Activated naive CD4-positive, alpha-beta T cell treated with anti-CD3 and anti-CD28 coated beads, Interleukin-2, amount 50 U/mL, for 24 hours (primary cell): ENCODE measurements at regions not wholly inside any gene's neighbourhood (a gene's known extent, or its start where the extent isn't known, plus 50 kb on each side); places are given as distances from the start of the nearest gene placed in this dataset.
"Not testable (repeated sequence)": the region's sequence is repeated elsewhere in the genome, so short reads cannot be mapped to it uniquely, and the experiment has no call there.

ENCODE experiments used
- H3K27ac Mint-ChIP-seq: one replicate; pipeline ENCODE4 v1.8.0; 2021; ENCODE audit warnings: mild to moderate bottlenecking, mixed read lengths
- H3K27me3 Mint-ChIP-seq: one replicate; pipeline ENCODE4 v1.8.0; 2021; ENCODE audit warnings: mixed read lengths
- H3K36me3 Mint-ChIP-seq: one replicate; pipeline ENCODE4 v1.8.0; 2021; ENCODE audit warnings: mixed read lengths
- H3K4me1 Mint-ChIP-seq: one replicate; pipeline ENCODE4 v1.8.0; 2021; ENCODE audit warnings: mixed read lengths
- H3K4me3 Mint-ChIP-seq: one replicate; pipeline ENCODE4 v1.8.0; 2021; ENCODE audit warnings: mild to moderate bottlenecking, mixed read lengths
- H3K9me3 Mint-ChIP-seq: one replicate; pipeline ENCODE4 v1.8.0; 2021; ENCODE audit warnings: mixed read lengths

DNA sequence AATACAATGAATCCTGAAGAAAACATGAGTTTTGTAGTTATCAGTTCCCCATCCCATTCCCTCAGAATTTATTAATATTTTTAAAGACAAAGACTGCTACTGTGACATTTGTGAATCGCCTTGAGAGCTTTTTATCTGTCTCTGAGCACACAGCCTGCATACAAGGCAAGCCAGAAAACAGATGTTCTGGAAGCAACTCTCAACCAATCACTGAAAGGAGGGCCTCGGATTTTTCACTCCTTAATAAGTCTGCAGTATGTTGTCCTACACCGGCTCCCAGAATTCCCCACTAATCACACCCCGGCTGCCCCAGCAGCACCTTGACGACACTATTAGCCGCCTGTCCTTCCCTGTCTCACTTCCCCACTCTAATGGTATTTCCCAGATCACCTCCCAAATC, 138.5 kb downstream of the ZNF621 start:
- peaks cover under 1% of the 10 kb centered on the region for H3K9me3 Mint-ChIP-seq
- H3K27me3 Mint-ChIP-seq = peaks cover 10% of the 10 kb centered on the region
- no peaks in the 10 kb centered on the region for H3K36me3 Mint-ChIP-seq
- H3K4me3 Mint-ChIP-seq = no peak overlapping the region
- no peak overlapping the region for H3K27ac Mint-ChIP-seq
- no peaks in the 10 kb centered on the region for H3K4me1 Mint-ChIP-seq

DNA sequence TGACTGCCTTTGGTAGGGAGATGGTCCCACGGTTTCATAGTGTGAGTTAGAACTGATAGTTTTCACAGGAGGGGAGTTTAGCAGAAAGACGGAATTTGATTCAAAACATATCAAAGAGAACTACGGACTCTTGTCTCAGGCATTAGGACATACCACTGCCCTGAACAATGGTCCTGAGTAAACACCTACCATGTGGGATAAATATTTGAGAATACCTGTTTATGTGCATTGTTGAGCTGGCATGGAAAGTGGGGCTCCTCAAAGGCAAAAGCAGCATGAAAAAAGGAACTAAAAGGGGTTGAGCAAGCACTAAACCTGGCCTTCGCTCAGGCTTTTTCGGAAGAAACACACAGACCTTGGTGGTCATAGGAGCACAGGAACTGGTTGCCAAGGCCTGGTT, 144.4 kb downstream of the ZNF621 start:
- Mint-ChIP-seq H3K4me1 (no peaks in the 10 kb centered on the region), H3K36me3 (no peaks in the 10 kb centered on the region), H3K27ac (no peak overlapping the region), H3K27me3 (peaks cover 9% of the 10 kb centered on the region), H3K4me3 (no peak overlapping the region), H3K9me3 (no peaks in the 10 kb centered on the region)

DNA sequence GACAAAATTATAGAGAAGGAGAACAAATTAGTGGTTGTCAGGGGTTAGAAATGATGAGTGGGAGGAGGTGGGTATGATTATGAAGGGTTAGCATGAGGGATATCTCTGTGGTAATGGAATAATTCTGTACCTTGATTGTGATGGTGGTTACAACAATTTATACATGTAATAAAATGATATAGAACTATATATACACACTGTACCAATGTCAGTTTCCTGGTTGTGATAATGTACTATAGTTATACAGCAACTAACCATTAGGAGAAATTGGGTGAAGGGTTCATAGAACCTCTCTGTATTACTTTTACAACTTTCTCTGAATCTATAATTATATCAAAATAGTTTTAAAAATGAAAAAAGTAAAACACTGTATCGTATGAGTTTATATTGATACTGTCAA, 148.1 kb downstream of the ZNF621 start:
- Mint-ChIP-seq H3K27me3 (peaks cover 9% of the 10 kb centered on the region), H3K4me1 (no peaks in the 10 kb centered on the region), H3K36me3 (no peaks in the 10 kb centered on the region), H3K9me3 (no peaks in the 10 kb centered on the region), H3K27ac (no peak overlapping the region), H3K4me3 (no peak overlapping the region)

DNA sequence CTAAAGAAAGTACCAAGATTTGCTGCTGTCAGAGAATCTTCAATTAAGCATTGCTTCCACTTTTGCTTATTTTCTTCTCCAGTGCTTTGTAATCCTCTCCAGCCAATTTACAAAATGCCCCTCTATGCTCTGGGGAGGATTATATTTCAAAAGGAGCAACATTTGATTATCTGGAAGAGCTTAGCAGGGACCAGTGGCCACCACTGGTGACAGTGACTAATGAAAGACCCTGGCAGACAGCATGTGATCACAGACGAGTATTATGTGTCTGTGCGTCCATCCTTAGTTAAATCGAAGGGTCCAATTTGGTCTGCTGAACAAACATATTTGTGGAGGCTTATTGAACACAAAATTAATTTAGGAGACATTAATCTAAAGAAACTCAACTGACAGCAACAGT, 152.6 kb downstream of the ZNF621 start:
- no peak overlapping the region for H3K27ac Mint-ChIP-seq
- H3K9me3 Mint-ChIP-seq = no peaks in the 10 kb centered on the region
- H3K27me3 Mint-ChIP-seq = peaks cover 3% of the 10 kb centered on the region
- H3K36me3 Mint-ChIP-seq = no peaks in the 10 kb centered on the region
- H3K4me3 Mint-ChIP-seq = no peak overlapping the region
- H3K4me1 Mint-ChIP-seq = no peaks in the 10 kb centered on the region

DNA sequence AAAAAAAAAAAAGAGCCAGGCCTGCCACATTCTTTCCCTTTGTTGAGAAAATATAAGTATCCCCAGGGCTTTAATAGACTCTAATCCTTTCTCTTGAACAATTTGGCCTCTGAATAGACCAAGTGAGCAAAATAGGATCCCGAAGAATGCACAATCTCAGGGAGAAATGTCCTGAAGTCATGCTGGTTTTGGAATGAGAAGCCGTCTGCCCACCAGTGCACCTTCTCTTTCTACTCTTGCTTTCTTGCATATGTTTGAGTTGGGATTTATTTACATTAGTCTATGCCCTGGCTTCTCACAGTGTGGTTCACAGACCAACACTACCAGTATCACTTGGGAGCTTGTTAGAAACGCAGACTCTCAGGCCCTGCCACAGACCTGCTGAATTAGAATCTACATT, 153.0 kb downstream of the ZNF621 start:
- no peak overlapping the region for H3K27ac Mint-ChIP-seq
- no peaks in the 10 kb centered on the region for H3K4me1 Mint-ChIP-seq
- no peaks in the 10 kb centered on the region for H3K36me3 Mint-ChIP-seq
- H3K27me3 Mint-ChIP-seq = peaks cover 3% of the 10 kb centered on the region
- no peaks in the 10 kb centered on the region for H3K9me3 Mint-ChIP-seq
- no peak overlapping the region for H3K4me3 Mint-ChIP-seq

DNA sequence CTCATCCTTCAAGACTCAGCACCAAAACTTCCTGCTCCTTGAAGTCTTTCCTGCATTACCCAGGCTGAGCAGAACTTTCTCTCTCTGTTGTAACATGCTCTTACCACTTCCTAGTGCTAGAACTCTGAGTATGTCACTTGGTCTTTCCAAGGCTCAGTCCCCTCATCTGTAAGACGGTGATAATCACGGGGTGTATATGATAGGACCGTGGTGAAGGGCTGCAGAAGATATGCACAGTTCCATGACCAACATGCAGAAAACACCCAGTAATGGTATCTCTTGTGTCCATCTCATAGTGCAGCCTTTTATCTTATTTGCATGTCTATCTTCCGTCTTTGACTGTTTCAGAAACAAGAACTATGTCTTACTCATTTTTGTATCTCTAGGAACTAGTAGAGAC, 154.5 kb downstream of the ZNF621 start:
- H3K9me3 Mint-ChIP-seq = no peaks in the 10 kb centered on the region
- H3K27me3 Mint-ChIP-seq = peaks cover 3% of the 10 kb centered on the region
- H3K27ac Mint-ChIP-seq = no peak overlapping the region

DNA sequence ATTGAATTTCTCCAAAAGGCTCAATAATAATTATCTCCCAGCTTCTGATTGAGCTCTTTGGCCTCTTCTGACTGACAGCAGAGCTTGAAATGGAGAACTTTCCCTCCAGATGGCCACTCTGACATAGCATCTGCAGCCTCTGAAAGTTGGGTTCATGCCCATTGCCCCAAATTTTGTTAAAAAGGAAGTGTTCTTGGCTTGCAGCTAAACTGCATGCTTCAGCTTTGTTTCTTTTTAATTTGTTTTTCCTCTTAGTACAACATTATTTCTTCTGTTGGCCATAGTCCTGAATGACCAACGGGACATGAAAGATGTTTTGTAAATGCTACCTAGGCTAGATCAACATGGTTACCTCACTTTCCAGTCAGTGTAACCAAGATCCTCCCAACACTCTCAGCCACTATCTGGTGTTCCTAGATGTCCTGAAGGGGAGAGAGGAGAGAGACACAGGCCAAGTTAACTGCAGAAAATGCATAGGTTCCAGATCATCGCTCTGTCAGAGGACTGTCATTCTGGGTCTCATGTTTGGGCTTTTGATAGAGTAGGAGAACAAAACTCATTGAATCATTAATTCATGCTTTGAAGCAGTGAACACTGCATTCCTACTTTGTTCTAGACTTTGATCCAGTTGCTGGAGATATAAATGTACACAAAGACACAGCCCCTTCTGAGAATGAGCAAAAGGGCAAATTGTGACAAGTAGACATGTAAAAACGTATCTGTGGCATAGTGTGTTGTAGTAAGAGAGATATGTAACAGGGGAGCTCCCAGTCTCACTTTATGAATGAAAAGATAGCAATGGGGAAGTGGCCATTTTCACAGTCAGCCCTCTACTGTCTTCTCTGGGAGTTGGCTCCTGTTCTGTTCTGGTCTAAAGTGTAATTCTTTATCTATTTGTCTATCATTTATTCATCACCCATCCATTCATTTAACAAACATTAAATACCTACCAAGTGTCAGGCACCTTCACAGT, 156.2 kb downstream of the ZNF621 start:
- H3K4me1 Mint-ChIP-seq = no peaks in the 10 kb centered on the region
- no peak overlapping the region for H3K4me3 Mint-ChIP-seq
- H3K27me3 Mint-ChIP-seq = peaks cover 2% of the 10 kb centered on the region

More for the DNA sequence above, 154.5 kb downstream of the ZNF621 start:
- H3K4me3 Mint-ChIP-seq = no peak overlapping the region
- H3K4me1 Mint-ChIP-seq = no peaks in the 10 kb centered on the region
- H3K36me3 Mint-ChIP-seq = no peaks in the 10 kb centered on the region

DNA sequence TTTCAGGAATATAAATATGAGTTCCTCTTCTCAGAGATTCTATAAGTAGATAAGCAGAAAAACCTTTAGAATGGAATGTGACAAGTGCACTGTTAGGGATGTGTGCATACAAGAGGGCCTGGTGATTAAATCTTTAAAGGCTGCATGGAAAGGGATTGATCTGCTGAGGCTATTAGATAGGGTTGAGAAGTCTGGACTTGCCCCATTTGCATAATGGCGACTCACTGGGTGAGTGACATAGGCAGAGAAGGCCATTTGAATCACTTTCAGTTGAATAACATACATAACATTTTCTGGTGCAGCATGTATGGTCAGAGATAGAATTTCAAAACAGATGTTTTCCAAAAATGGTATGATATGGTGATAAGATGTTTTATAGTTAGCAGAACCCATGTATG, 156.9 kb downstream of the ZNF621 start:
- Mint-ChIP-seq H3K27me3 (peaks cover 5% of the 10 kb centered on the region), H3K36me3 (no peaks in the 10 kb centered on the region), H3K27ac (no peak overlapping the region), H3K9me3 (no peaks in the 10 kb centered on the region), H3K4me1 (no peaks in the 10 kb centered on the region), H3K4me3 (no peak overlapping the region)

More for the DNA sequence above, 156.2 kb downstream of the ZNF621 start:
- no peaks in the 10 kb centered on the region for H3K36me3 Mint-ChIP-seq
- no peak overlapping the region for H3K27ac Mint-ChIP-seq
- H3K9me3 Mint-ChIP-seq = no peaks in the 10 kb centered on the region

DNA sequence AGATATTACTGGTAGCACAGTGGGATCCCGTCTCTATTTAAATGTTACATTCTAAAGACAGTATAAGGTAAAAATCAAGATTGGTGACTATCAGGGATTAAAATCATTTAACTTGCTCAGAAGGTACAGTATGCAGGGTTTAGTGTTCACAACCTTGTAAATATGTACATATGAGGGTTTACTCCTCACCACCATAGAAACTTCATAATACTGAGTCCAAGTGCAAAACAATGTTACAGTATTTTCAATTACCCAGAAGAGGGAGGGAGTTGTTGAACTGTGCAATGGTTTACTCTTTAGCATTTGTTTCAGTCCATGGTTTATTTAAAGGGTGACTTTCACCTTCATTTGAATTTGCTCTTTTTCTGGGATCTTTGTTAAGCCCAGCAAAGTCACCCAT, 165.1 kb downstream of the ZNF621 start:
- Mint-ChIP-seq H3K36me3 (no peaks in the 10 kb centered on the region), H3K9me3 (no peaks in the 10 kb centered on the region), H3K27ac (no peak overlapping the region), H3K27me3 (peaks cover 17% of the 10 kb centered on the region), H3K4me3 (no peak overlapping the region), H3K4me1 (no peaks in the 10 kb centered on the region)

DNA sequence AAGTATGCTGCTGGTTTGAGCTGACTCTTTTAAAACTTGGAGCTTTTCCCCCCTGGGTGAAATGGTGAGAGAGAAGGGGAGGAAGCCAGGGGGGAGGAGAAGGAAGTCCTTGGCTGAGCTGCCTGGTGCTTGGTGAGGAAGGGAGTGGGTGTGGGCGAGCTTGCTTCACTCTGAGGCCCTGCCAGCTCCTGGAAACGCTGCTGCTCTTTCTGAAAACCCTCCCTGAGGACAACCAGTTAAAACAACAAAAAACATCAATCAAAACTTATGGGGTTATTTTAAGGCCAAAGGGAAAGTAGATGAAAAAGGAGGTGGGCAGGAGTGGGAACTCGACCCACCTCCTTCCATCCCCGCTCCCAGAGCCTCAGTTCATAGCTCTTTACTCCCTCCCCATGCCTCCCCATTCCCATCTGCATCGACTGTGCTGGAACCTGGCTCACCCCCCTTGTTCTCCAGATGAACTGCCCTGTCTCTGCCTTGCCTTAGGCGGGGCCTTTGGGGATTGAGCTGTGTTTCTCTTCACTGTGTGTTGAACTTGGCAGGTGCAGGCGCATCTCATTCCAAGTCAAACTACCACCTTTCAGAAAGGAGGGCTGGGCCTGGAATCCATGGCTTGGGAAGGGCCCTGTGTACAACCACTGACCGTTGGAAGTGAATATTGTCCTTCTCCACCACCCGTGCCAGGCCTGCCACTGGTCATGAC, 166.1 kb downstream of the ZNF621 start:
- no peak overlapping the region for H3K4me3 Mint-ChIP-seq
- H3K4me1 Mint-ChIP-seq = no peaks in the 10 kb centered on the region
- H3K27me3 Mint-ChIP-seq = peaks cover 17% of the 10 kb centered on the region
- H3K27ac Mint-ChIP-seq = no peak overlapping the region
- H3K36me3 Mint-ChIP-seq = no peaks in the 10 kb centered on the region
- H3K9me3 Mint-ChIP-seq = no peaks in the 10 kb centered on the region

DNA sequence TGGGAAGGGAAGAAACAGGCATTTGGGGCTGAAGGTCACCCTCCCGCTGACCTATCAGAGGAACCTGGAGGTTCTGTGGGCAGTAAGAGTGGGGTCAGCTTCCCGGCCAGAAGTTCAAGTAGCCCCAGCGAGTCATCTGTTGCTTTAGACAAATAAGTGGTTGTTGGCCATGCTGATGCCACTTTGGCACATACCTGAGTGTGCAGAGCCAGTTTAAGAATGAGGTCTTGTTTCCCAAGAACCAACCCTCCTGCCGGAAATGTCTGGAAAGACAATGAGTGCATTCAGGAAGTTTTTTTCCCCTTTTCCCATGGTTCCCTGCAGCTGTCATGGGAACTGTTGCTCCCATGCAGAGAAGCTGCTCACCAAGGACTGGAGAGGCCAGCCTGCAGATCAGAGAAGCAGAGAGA, 166.7 kb downstream of the ZNF621 start:
- Mint-ChIP-seq H3K4me1 (no peaks in the 10 kb centered on the region), H3K27ac (no peak overlapping the region), H3K36me3 (no peaks in the 10 kb centered on the region), H3K9me3 (no peaks in the 10 kb centered on the region), H3K4me3 (no peak overlapping the region), H3K27me3 (peaks cover 15% of the 10 kb centered on the region)

DNA sequence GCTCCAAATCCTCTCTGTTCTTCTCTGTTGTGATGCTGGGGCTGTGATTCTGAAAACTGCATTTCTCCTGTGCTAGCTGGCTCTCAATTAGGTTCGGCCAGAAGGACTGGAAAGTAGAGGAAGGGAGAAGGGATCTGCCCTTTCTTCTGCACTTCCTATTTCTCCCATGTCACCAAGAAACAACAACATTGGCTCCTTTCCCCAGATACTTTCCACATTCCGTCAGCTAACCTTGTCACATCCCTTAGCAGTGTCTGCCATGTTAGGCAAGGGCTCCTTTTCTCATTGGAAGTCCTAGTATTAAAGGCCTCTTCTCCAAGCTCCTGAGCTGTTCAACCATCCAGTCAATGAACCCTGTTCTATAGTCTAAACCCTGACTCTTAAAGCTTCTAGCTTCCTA, 171.1 kb downstream of the ZNF621 start:
- H3K9me3 Mint-ChIP-seq = peaks cover 15% of the 10 kb centered on the region
- H3K4me1 Mint-ChIP-seq = no peaks in the 10 kb centered on the region
- H3K27me3 Mint-ChIP-seq = peaks cover 11% of the 10 kb centered on the region
- H3K4me3 Mint-ChIP-seq = no peak overlapping the region
- H3K36me3 Mint-ChIP-seq = no peaks in the 10 kb centered on the region
- no peak overlapping the region for H3K27ac Mint-ChIP-seq

DNA sequence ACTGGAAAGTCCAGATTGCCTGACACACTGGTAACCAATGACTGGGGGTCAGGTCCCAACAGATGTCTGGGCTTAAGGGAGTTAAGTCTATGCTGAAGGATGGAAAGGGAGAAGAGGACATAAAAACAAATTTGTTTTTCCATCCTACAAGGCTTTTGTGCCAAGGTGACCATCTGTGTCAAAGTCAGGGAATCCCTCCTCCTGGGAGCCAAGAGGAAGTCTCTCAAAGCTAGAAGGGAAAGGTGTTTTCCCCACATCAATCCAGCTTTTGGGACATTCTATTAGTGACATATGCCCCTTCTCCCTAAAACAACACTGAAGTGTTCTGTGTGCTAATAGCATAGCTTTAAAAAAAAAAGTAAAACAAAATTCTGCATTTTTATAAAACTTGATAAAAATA, 173.9 kb downstream of the ZNF621 start:
- H3K27ac Mint-ChIP-seq, H3K4me3 Mint-ChIP-seq, H3K27me3 Mint-ChIP-seq, H3K4me1 Mint-ChIP-seq, H3K36me3 Mint-ChIP-seq: not testable (repeated sequence)
- H3K9me3 Mint-ChIP-seq = peaks cover 22% of the 10 kb centered on the region

DNA sequence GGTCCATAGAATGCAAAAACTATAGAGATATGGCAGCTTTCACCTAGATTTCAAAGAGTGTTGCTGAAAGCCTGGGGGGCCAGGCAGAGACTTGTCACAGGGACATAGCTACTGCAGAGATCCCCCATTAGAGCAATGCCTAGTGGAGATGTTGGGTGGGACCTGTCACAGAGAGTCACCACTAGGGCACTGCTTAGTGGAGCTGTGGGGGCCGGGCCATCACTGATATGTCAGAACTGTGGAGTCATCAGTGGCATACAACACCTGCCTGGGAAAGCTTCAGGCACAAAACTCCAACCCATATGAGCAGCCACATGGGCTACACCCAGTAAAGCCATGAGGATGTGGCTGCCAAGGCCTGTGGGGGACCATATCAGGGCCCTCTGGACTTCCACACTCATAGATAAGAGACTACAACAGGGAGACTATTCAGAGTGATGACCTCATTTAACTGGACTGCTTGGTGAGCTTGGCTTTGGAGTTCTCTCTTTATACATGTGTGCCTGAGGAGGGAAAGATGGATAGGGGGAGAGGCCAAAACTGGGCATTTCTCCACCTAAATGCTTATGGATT, 176.3 kb downstream of the ZNF621 start:
- peaks cover 22% of the 10 kb centered on the region for H3K9me3 Mint-ChIP-seq
- no peak overlapping the region for H3K4me3 Mint-ChIP-seq
- no peaks in the 10 kb centered on the region for H3K4me1 Mint-ChIP-seq
- H3K36me3 Mint-ChIP-seq = no peaks in the 10 kb centered on the region
- H3K27ac Mint-ChIP-seq = no peak overlapping the region
- peaks cover 6% of the 10 kb centered on the region for H3K27me3 Mint-ChIP-seq

DNA sequence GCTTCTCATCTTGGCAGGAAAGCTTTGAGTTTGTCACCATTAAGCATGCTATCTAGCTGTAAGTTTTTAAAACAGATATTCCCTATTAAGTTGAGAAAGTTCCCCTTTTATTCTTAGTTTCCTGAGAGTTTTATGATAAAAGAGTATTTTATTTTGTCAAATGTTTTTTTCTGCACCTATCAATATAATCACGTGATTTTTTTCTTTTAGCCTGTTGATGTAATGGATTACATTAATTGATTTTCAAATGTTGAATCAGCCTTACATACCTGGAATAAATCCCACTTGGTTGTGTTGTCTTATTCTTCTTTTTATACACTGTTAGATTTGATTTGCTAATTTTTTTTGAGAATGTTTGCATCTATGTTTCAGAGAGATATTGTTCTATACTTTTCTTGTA, 179.5 kb downstream of the ZNF621 start:
- H3K4me1 Mint-ChIP-seq = no peaks in the 10 kb centered on the region
- H3K36me3 Mint-ChIP-seq = no peaks in the 10 kb centered on the region
- H3K27me3 Mint-ChIP-seq = peaks cover 7% of the 10 kb centered on the region
- H3K27ac Mint-ChIP-seq = no peak overlapping the region
- H3K4me3 Mint-ChIP-seq = no peak overlapping the region
- peaks cover 26% of the 10 kb centered on the region for H3K9me3 Mint-ChIP-seq

DNA sequence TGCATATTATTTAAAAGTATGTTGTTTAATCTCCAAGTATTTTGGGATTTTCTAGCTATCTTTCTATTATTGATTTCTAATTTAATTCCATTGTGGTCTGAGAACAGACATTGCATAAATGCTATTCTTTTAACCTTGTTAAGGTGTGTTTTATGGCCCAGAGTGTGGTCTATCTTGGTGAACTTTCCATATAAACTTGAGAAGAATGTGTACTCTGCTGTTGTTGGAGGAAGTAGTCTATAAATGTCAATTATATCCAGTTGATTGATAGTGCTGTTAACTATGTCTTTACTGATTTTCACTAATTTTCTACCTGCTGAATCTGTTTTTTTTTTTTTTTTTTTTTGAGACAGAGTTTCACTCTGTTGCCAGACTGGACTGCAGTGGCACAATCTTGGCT, 180.9 kb downstream of the ZNF621 start:
- Mint-ChIP-seq H3K27me3 (peaks cover 6% of the 10 kb centered on the region), H3K4me1 (no peaks in the 10 kb centered on the region), H3K36me3 (no peaks in the 10 kb centered on the region), H3K4me3 (no peak overlapping the region), H3K9me3 (peaks cover 12% of the 10 kb centered on the region), H3K27ac (no peak overlapping the region)
